Liver (tissue), 8 donors: ENCODE measurements at regions not wholly inside any gene's neighbourhood (a gene's known extent, or its start where the extent isn't known, plus 50 kb on each side); places are given as distances from the start of the nearest gene placed in this dataset.

Experiments
- DNase-seq: peaks from one replicate; pipeline ENCODE4 v3.0.0-alpha.2; 2017; ENCODE audit warnings: low spot score
- H3K27ac ChIP-seq, 2 donors: one replicate each; pipeline ENCODE4 v1.7.0; 2013; ENCODE audit warnings: inconsistent platforms in 2 of 2, low read length in 2 of 2, control low read depth in 1 of 2, low read depth in 1 of 2, mild to moderate bottlenecking in 1 of 2
- H3K27me3 ChIP-seq, 4 donors: one replicate each; pipeline versions ENCODE4 v1.6.1 to v1.7.0; 2013; ENCODE audit warnings: low read length in 3 of 4, inconsistent platforms in 1 of 4, mild to moderate bottlenecking in 1 of 4, moderate library complexity in 1 of 4; ENCODE audit not compliant: control insufficient read depth in 4 of 4, insufficient read depth in 4 of 4
- H3K36me3 ChIP-seq, 4 donors: one replicate each; pipeline versions ENCODE4 v1.6.1 to v1.7.0; 2013; ENCODE audit warnings: low read length in 3 of 4, mild to moderate bottlenecking in 3 of 4, low read depth in 1 of 4, moderate library complexity in 1 of 4; ENCODE audit not compliant: control insufficient read depth in 4 of 4, insufficient read depth in 3 of 4
- H3K4me1 ChIP-seq, 4 donors: one replicate each; pipeline versions ENCODE4 v1.6.1 to v1.7.0; 2013; ENCODE audit warnings: low read length in 3 of 4, mild to moderate bottlenecking in 3 of 4, moderate library complexity in 1 of 4; ENCODE audit not compliant: control insufficient read depth in 4 of 4, insufficient read depth in 4 of 4
- H3K4me3 ChIP-seq, 3 donors: one replicate each; pipeline versions ENCODE4 v1.6.1 to v1.7.0; 2013; ENCODE audit warnings: low read length in 3 of 3, control low read depth in 1 of 3, low read depth in 1 of 3, mild to moderate bottlenecking in 1 of 3
- H3K9ac ChIP-seq, 2 donors: one replicate each; pipeline ENCODE4 v1.7.0; 2013; ENCODE audit warnings: low read length in 2 of 2, mild to moderate bottlenecking in 2 of 2, moderate library complexity in 2 of 2, control low read depth in 1 of 2, low read depth in 1 of 2
- H3K9me3 ChIP-seq, 4 donors: one replicate each; pipeline versions ENCODE4 v1.6.1 to v1.7.0; 2013; ENCODE audit warnings: low read length in 3 of 4; ENCODE audit not compliant: control insufficient read depth in 4 of 4
- EGR1 ChIP-seq, 2 donors: IDR thresholded peaks; 2 replicates each; pipeline ENCODE4 v1.6.1; 2016 to 2018; ENCODE audit warnings: antibody characterized with exemption in 2 of 2, low read depth in 2 of 2
- HNF4A ChIP-seq, 2 donors: conservative IDR thresholded peaks; 2 replicates each; pipeline ENCODE4 v1.6.1; 2016; ENCODE audit warnings: antibody characterized with exemption in 2 of 2, mild to moderate bottlenecking in 2 of 2
- RXRA ChIP-seq, 2 donors: IDR thresholded peaks; 2 replicates each; pipeline ENCODE4 v1.6.1; 2017 to 2018; ENCODE audit warnings: antibody characterized with exemption in 2 of 2, mild to moderate bottlenecking in 1 of 2
- TAF1 ChIP-seq: conservative IDR thresholded peaks from 2 replicates; pipeline ENCODE4 v1.6.1; 2016; ENCODE audit warnings: antibody characterized with exemption, mild to moderate bottlenecking
- WGBS: extraction: QIAGEN DNeasy Blood & Tissue Kit; methylation state at CpG from one replicate; pipeline ENCODE4 v1.1.7; 2013; 5-methylcytosine and 5-hydroxymethylcytosine counted together
- TF ChIP-seq, protein P1 (sequence below): IDR thresholded peaks from 2 replicates; pipeline ENCODE4 v1.6.1; 2016; ENCODE audit warnings: antibody characterized with exemption, mild to moderate bottlenecking
- TF ChIP-seq, protein P2 (sequence below): IDR thresholded peaks from 2 replicates; pipeline ENCODE4 v1.6.1; 2016; ENCODE audit warnings: antibody characterized with exemption
- TF ChIP-seq, protein P3 (sequence below): IDR thresholded peaks from 2 replicates; pipeline ENCODE4 v1.6.1; 2016; ENCODE audit warnings: antibody characterized with exemption
- TF ChIP-seq, protein P4 (sequence below): fragments of 150-350 bp; IDR thresholded peaks from 2 replicates; pipeline ENCODE4 v1.5.1; 2017; ENCODE audit warnings: improper control_type of control experiment, low read depth, low read length; ENCODE audit not compliant: missing input control
- donor health status: healthy.
- donor health status: healthy.
- donor health status: healthy.
- donor health status: healthy.
- donor health status: healthy.

DNA sequence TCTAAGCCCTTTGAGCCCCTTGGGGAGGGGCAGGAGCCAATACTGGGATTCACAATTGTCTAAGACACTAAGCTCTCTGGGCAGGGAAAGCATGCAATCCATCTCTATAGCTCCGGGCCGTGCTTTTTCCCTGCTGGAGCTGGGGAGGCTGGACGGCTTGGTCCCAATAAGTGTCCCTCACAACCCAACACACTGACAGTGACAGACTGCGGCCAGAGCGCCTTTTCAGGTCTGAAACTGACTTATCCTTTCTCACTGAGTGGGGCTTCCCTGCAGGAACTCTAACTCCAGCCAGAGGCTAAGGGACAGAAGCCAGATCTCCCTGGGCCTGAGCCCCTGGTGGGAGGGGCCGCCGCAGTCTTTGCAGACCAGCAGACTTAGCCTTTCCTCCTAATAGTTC lies 146.6 kb upstream of the PBDC1 start:
- H3K4me1 ChIP-seq = no peaks in the 10 kb centered on the region
- DNase-seq = no peak

DNA sequence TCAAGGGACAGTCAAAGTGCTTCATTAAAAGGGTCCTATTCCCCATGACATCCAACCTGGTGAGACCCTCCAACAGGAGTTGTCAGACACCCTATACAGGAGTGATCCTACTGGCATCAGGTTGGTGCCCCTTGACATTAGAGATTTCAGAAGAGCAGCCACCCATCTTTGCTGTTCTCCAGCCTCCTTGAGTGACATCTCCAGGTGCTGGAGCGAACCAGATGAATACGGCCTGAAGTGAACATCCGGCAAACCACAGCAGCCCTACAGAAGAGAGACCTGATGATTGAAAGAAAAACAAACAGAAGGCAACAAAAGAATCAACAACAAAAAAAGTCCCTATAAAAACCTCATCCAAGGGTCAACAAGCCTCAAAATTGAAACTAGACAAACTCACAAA lies 146.1 kb upstream of the PBDC1 start:
- H3K36me3 ChIP-seq = no peaks in the 10 kb centered on the region
- TF ChIP-seq, protein P1, sequence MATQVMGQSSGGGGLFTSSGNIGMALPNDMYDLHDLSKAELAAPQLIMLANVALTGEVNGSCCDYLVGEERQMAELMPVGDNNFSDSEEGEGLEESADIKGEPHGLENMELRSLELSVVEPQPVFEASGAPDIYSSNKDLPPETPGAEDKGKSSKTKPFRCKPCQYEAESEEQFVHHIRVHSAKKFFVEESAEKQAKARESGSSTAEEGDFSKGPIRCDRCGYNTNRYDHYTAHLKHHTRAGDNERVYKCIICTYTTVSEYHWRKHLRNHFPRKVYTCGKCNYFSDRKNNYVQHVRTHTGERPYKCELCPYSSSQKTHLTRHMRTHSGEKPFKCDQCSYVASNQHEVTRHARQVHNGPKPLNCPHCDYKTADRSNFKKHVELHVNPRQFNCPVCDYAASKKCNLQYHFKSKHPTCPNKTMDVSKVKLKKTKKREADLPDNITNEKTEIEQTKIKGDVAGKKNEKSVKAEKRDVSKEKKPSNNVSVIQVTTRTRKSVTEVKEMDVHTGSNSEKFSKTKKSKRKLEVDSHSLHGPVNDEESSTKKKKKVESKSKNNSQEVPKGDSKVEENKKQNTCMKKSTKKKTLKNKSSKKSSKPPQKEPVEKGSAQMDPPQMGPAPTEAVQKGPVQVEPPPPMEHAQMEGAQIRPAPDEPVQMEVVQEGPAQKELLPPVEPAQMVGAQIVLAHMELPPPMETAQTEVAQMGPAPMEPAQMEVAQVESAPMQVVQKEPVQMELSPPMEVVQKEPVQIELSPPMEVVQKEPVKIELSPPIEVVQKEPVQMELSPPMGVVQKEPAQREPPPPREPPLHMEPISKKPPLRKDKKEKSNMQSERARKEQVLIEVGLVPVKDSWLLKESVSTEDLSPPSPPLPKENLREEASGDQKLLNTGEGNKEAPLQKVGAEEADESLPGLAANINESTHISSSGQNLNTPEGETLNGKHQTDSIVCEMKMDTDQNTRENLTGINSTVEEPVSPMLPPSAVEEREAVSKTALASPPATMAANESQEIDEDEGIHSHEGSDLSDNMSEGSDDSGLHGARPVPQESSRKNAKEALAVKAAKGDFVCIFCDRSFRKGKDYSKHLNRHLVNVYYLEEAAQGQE = no peak
- TF ChIP-seq, protein P2, sequence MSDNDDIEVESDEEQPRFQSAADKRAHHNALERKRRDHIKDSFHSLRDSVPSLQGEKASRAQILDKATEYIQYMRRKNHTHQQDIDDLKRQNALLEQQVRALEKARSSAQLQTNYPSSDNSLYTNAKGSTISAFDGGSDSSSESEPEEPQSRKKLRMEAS = no peak
- TF ChIP-seq, protein P3, sequence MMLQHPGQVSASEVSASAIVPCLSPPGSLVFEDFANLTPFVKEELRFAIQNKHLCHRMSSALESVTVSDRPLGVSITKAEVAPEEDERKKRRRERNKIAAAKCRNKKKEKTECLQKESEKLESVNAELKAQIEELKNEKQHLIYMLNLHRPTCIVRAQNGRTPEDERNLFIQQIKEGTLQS = no peak
- TF ChIP-seq HNF4A (conservative IDR thresholded peaks at IDR 0.05) (no peak), EGR1 (IDR thresholded peaks at IDR 0.05; ENCODE audit: low read depth in 2 of 2) (no peak)
- TF ChIP-seq, protein P4, sequence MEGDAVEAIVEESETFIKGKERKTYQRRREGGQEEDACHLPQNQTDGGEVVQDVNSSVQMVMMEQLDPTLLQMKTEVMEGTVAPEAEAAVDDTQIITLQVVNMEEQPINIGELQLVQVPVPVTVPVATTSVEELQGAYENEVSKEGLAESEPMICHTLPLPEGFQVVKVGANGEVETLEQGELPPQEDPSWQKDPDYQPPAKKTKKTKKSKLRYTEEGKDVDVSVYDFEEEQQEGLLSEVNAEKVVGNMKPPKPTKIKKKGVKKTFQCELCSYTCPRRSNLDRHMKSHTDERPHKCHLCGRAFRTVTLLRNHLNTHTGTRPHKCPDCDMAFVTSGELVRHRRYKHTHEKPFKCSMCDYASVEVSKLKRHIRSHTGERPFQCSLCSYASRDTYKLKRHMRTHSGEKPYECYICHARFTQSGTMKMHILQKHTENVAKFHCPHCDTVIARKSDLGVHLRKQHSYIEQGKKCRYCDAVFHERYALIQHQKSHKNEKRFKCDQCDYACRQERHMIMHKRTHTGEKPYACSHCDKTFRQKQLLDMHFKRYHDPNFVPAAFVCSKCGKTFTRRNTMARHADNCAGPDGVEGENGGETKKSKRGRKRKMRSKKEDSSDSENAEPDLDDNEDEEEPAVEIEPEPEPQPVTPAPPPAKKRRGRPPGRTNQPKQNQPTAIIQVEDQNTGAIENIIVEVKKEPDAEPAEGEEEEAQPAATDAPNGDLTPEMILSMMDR = no peak
- H3K27me3 ChIP-seq = no peaks in the 10 kb centered on the region
- H3K4me1 ChIP-seq = no peaks in the 10 kb centered on the region
- 90% methylated on average over 3 of the region's 3 CpGs for WGBS
- no peak for DNase-seq
- H3K4me3 ChIP-seq = no peak overlapping the region
- H3K27ac ChIP-seq = no peak overlapping the region
- H3K9me3 ChIP-seq = no peaks in the 10 kb centered on the region
- H3K9ac ChIP-seq = no peak overlapping the region

More for the DNA sequence above, 146.6 kb upstream of the PBDC1 start:
- H3K9ac ChIP-seq = no peak overlapping the region
- H3K36me3 ChIP-seq = no peaks in the 10 kb centered on the region
- no peak for TF ChIP-seq RXRA (IDR thresholded peaks at IDR 0.05)
- TF ChIP-seq, protein P1 = no peak
- TF ChIP-seq, protein P4 = no peak
- no peak for TF ChIP-seq TAF1
- WGBS = 82% methylated on average over 7 of the region's 7 CpGs
- H3K9me3 ChIP-seq = no peaks in the 10 kb centered on the region
- no peaks in the 10 kb centered on the region for H3K27me3 ChIP-seq
- H3K4me3 ChIP-seq = no peak overlapping the region
- no peak overlapping the region for H3K27ac ChIP-seq
